ENCODE measurements at regions not wholly inside any gene's neighbourhood (a gene's known extent, or its start where the extent isn't known, plus 50 kb on each side); places are given as distances from the start of the nearest gene placed in this dataset.

- no peak for TF ChIP-seq POLR2A (IDR thresholded peaks at IDR 0.05; ENCODE audit: low read length)
- TF ChIP-seq GATA1 (IDR thresholded peaks at IDR 0.05; ENCODE audit: low read depth, low read length), result no peak
Measured at GRCh38 chr11:32315121-32315520, 120.2 kb downstream of the WT1 start.

All from erythroblast (primary cell).